HG02973 (cell line): ENCODE measurements at regions not wholly inside any gene's neighbourhood (a gene's known extent, or its start where the extent isn't known, plus 50 kb on each side); places are given as distances from the start of the nearest gene placed in this dataset.

Experiments used
- ATAC-seq: cut with Tn5 transposase; IDR thresholded peaks from one replicate; pipeline ENCODE4 v1.9.1; 2021; ENCODE audit warnings: moderate library complexity; ENCODE audit not compliant: unreplicated experiment

DNA sequence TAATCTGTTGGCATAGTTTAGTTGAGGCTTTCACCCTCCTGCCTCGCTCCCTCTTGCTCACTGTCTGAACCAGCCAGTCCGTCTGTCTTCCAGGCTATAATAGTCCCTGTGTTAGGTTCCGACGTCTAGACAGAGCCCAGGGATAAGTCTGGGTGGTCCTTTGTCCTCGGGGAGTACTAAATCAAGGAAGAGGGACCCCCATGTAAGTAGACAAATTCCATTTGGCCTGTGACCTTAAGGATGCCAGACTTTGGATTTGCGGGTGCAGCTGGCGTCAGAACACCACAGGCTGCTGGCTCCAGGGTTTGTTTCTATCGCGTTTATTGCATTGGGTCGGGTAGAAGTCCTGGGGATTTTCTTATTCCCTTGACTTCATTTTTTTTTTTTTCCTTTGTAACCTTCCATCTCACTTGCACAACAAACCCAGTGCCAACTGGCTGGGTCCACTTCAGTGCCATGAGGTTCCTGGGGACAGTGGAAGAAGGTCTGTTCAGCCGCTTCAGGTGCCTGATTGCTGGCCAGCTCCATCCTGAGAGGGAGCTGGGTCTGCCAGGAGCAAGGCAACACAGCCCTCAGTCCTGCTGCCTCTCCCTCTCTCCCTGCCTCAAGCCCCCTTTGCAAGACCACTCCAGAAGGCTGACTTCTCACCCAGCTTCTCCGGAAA lies 95.4 kb upstream of the KLHL25 start:
- ATAC-seq = no peak

DNA sequence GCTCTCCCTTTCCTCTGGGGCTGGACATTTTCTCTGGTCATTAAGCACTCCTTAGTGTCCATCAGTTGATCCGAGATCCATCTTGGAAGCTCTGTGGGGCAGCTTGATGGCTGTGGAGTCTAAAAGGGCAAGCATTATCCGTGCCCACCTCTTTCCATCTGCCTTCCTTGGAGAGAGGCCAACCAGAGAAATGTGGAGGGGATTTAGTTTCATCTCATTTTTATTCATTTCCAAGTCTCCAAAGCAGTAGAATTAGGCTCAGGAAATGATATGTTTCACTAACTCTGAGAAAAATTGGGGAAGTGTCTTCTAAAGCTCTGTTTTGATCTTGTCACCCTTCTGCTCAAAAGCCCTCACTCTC lies 95.9 kb upstream of the KLHL25 start:
- no peak for ATAC-seq

DNA sequence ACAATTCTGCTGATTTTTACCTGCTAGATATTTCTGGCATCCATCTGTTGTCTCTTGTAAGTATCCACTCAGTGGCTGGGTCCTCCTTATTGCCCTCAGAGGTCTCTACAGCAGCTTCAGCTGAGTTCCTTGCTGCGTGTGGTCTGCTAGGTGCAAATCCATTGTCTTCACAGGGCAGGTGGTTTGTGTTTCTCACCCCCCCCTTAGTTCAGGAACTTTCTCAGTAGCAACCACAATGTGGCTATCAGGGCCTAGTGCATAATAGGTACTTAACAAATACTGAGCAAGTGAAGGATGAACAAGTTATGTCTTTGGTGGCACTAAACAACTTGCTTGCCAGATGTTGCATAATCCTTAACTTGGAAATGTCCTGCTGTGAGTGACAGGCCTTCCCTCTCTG lies 96.7 kb upstream of the KLHL25 start:
- no peak for ATAC-seq

DNA sequence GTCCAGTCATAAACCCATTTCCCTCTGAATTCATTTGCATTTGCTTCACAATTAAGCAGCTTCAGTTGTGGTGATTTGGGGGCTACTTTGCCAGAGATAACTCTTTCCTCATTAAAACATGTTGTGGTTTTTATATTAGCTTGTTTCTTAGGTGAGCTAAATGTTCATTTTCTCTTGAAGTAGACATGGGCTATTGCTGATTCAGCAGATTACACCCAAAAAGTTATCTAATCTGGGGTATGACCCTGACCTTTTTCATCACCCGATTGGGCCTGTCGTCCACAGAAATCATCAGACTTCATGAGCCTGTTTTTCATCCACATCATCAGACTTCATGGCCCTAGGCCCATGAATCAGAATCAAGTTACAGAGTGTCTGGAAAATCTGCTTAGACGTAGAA lies 97.5 kb upstream of the KLHL25 start:
- ATAC-seq = no peak

DNA sequence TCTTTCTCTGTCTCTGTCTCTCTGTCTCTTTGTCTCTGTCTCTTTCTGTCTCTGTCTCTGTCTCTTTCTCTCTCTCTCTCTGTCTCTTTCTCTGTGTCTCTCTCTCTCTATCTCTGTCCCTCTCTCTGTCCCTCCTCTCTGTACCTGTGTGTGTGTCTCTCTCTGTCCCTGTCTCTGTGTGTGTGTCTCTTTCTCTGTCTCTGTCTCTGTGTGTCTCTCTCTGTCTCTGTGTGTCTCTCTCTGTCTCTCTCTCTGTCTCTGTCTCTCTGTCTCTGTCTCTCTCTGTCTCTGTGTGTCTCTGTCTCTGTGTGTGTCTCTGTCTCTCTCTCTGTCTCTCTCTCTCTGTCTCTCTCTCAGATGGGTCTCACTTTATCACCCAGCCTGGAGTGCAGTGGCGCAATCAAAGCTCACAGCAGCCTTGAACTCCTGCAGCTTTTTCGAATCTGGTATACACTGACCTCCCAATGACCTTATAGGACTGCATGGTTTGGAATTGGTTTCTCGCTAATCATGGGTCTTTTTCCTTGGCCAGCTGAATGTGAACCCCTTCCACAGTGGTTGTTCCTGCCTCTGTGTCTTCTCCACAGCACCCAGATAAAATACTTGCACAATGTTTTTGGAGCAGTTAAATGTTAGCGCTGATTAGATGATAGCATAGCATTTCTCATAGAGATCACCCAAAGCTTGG lies 102.6 kb upstream of the KLHL25 start:
- no peak for ATAC-seq

DNA sequence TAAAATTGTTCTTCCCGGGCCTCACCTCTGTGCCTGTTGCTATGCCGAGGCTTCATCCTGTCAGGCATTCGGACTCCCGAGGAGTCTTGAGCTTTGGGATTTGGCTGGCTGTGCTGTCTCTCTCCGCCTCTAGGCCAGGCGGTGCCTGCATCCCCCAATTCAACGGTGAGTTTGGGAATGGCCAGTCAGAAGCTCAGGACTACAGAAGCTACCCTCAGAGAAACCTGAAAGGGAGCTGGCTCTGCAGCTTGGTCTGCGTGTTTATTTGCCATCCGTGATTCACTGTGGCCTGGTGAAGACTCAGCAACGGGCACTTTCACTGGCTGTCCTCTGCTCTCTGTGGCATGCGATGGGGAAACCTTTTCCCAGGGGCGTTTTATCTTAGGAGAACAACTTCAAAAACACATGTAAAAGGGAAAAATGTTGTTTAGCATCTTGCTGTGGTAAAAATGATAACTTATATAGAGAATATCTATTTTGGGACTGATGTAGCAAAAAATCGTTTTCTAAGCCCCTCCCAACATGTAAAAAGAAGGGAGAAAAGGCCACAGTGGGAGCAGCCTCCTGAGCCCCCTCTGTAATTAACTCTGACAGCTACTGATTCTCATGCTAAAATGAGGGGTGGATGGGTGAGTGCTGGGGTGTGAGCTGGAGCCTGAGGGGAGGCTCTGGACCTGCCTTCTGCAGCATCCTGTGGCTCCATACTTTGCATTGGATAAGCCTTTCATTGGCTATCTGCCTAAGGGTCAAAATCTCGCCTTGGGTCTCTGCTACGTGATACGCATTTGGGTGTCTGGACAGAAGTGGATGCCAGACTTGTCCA lies 103.4 kb upstream of the KLHL25 start:
- no peak for ATAC-seq

DNA sequence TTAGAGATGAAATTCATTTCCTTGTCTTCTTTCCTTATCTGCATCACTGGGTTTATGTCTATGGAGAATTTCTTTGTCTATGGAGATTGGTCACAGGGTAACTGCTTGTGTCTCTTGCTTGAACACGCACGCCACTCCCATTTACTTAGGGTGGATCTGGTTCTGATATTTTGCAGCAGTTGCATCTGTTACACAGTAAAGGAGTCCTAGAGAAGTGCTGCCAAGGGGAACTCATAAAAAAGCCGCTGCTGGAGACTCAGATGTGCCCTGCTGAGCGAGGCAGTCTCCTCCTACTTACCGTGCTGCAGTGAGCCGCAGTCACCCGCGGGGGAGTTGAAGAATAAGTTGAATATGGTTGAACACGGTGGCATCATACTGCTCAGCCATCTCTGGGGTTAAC lies 105.2 kb upstream of the KLHL25 start:
- ATAC-seq = no peak

DNA sequence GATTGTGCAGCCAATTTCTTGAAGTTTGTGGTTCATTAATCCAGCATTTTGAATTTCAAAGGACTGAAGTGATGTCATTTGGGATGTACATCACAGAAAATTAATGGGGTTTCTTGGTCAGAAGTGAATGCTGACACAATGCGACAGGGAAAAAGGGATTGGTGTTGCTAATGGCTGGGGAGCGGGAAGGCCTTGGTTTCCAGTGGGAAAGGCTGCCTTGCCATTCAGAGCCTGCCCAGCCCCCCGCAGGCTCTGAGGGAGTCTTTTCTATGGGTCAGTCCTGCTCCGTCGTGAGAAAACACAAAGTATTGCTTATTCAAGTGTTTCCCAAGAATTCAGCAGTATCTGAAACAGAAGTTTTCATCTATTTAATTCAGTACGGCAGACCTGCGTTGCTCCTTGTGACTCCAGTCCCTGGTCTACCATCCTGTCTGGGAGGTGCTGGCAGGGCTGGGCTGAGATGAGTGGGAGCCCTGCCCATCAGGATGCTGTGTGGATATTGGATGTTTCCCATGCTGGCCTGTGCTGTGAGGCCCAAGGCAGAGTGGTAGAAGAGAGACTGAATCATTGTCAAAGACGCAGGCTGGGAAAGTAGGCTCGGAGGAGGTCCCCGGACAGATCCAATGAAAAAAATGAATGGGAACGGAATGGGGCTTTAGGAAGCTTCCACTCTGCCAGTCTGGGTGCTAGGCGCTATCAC lies 111.2 kb upstream of the KLHL25 start:
- no peak for ATAC-seq

DNA sequence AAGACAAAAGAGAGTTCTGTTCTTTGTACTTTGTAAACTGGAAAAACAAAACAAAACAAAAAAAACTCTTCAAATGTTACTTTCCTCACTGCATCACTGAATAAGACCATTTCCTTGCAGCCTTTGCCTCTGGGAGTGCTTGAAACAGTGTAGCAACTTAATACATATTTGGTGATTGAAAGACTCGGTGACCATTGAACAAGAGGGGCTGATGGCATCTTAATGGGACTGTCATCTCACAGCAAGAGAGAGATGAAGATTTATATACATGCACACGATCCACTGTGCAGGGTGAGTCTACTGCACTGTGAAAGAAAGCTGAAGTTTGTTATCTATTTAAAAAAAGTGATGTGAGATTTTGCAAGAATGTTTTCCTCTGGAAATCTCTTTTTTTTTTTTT lies 111.9 kb upstream of the KLHL25 start:
- no peak for ATAC-seq

DNA sequence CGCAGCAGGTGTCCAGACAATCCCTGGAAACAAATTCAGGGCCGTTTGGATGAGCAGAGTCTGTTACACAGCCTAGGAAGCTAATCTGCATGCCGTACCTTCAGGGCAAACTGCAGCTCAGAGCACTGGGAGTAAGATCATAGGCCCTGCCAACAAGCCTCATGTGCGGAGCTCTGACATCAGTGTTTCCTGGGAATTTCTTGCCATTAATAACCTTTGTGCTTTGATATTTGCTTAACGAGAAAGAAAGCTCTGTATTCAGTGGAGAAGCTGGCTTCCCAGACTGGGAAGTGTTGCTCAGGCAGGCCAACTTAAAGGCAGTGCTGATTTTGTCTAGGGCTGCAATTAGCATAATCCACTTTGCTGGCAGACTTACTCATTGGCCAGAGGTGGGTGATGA lies 116.1 kb upstream of the KLHL25 start:
- no peak for ATAC-seq

DNA sequence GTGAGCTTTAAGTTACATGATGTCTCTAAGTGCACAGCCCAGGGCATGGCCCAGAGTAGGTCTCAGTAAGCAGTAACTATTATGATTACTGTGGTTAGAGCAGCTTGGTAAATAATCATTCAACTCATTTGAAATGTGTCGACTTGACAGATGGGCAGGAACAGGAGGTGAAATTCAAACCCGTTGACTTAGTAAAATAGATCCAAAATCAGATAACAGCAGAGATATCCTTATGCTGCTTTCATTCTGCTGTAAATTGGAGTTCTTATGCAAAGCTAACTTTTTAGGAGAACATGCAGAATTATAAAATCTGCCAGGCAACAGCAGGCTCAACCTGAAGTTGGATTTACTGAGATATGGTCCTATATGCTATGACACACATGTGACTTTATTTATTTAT lies 118.7 kb upstream of the KLHL25 start:
- no peak for ATAC-seq

DNA sequence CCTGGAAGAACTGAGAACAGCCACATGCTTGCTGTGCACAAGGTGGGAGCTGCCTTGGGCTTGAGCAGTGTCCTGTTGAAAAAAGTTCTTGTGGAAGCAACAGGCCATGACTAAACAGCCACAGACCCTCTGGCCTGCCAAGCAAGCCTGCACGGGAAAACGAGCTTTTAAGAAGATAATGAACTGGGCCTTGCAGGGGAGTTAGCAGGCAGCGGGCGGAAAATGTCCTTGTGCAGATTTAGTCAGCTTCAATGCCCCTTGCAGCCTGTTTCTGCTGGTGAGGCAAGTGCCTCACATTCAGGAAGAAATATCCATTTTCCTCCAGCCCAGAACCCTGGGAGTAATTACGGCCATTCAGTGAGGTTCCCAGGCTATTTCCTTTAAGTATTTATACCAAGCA lies 126.2 kb upstream of the KLHL25 start:
- ATAC-seq = no peak

DNA sequence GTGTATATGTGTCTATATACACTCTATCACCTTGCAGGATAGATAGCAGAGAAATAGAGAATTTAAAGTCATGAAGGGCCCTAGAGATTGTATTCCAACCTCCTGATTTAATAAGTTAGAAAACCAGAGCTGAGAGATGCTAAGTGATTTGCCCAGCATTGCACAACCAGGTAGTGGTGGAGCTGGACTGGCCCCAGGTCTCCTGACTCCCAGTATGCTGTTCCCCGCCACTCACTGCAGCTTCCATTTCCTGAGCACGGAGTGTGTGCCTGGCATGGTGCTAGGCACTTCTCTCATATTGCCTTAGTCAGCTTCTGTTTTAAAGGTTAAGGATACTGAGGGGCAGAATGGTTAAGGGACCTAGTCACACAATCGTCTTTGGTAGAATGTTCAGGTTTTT lies 129.4 kb upstream of the KLHL25 start:
- ATAC-seq = no peak

DNA sequence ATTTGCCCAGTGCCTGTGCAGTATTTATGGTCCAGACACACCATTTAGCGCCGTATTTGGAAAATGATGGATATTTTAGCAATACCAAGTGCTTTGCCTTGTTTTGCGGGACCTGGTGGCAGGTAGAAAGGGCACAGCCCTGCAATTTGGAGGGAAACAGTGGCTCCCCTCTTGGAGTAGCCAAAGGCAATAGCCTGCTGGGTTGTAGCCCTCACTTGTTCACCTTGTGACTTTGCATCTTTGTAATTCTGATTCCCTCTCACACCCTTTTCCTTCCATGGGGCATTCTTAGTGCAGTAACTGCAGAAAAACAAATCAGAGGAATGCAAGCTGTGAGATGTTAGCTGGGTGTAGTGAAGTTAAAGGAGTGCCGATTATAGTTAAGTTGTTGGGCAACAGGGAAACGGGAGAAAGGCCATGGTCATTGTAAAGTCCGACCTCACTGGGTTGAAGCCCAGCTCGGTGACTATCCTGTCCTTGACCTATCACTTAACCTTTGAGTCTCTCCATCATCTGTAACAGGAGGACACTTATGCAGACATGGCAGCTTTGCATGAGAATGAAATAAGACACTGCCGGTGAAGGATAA lies 131.0 kb upstream of the KLHL25 start:
- ATAC-seq = no peak

DNA sequence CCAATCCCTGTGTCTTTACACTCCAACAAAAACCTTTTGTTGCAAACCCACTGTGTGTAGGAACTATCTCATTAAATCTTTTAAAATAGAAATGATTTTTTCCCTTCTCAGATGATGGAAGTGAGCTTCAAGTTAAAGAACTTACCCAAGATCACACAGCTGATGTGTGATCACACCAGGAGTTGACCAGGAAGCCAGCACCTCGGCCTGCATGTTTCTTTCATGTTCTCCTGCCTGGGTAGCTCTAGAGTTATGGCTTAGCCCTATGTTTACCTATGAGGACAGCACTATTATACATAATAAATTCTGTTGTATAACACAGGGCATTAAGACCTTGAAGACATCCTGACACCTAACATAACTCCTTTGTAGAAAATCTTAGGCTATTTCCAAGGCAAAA lies 132.1 kb upstream of the KLHL25 start:
- no peak for ATAC-seq

DNA sequence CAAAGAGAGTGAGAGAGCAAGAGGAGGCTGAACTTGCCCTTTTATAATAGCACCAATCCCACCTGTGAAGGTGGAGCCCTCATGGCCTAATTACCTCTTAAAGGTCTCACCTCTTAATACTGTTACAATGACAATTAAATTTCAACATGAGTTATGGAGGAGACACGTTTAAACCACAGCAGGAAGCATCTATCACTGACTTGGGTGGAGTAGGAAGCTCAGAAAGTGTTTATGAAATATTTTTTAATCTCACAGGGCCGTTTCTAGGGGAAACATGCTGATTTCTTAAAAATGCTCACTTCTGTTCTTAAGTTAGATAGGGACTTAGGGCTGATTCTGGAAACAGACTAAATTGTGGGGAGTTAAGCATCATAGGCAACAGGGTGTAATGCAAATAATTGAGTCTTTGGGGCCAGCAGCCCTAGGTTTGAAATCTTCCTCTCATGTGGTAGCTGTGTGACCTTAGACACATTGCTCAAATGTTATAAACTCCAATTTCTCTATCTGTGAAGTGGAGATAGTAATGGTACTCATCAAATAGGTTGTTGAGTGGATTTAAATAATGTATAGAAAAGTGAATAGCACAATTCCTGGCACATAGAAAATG lies 133.3 kb upstream of the KLHL25 start:
- no peak for ATAC-seq

DNA sequence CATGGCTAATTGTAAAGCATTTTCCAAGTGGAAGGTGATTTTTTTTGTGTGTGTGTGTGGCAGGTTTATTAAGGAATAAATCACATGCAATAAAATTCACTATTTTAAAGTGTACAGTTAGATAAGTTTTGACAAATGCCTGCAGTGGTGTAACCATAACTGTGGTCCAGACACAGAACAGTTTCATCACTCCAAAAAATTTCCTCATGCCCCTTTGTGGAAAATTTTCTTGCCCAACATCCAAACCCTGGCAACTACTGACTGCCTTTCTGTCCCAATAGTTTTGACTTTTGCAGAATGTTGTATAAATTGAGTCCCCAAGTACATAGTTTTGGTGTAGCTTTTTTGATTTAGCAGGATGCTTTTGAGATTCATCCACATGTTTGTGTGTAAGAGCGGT lies 135.1 kb upstream of the KLHL25 start:
- no peak for ATAC-seq

DNA sequence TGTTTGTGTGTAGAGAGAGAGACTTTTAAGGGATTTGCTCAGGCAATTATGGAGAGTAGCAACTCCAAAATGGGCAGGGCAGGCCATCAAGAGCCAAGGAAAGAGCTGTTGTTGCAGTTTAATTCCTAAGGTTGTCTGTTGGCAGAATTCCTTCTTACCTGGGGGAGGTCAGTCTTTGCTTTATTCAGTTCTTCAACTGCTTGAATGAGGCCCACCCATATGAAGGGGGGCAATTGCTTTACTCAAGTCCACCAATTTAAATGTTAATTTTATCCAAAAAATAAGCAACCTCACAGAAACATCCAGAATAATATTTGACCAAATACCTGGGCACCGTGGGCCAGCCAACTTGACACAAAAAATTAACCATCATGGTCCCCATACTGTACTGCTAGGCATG lies 137.7 kb upstream of the KLHL25 start:
- no peak for ATAC-seq

DNA sequence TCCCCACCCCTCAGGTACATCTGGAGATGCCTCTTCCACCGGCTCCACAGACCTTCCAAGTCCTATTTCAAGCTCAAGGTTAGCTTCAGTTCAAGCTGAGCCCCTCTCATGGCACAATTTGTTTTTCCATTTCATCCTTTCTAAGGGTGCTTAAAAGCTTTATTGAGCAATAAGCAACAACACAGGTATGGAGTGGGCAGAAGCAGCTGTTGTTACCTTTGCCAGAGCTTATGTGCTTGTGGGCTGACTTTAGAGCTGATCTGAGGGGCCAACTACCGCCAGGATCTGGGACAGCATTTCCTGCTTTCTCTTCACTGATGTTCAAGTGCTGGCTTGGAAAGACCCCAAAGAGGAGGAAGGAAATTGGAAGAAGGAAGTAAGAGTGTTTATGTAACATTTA lies 140.0 kb upstream of the KLHL25 start:
- no peak for ATAC-seq

DNA sequence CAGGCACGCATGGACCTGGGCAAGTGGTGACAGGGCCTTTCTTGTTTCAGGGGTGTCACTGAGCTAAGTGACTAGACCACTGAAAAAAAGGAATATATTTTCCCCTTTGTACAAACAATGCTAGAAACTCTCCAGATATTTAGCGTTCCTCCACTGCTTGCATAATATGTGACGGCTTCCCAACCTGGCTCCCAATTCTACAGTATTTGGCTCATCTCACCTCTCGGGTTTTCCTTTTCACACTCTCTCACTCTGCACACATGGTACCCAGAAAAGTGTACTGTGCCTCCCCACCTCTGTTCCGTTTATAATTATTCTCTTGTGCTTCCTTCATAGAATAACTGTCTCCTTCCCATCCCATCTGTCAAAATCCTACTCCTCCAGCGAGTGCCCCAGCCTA lies 140.5 kb upstream of the KLHL25 start:
- no peak for ATAC-seq

DNA sequence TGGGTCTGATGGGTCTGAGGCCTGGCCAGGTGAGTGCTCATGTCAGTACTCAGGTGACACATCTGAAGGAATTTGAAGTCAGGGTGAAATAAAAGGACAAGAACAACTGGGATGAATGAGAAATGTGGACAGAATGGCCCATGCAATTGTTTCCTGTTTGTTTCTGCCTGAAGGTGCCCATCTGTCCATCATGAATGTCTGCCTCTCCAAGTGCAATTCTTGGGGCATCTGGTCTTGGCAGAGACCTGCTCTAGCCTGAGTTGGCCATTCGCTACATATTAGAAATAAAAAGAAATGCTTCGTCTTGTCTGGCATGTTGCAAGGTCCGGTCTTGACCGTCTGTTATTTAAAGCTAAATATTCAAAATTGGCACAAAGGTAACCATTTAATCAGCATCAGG lies 142.0 kb upstream of the AGBL1 start:
- no peak for ATAC-seq
